ENCODE measurements at regions not wholly inside any gene's neighbourhood (a gene's known extent, or its start where the extent isn't known, plus 50 kb on each side); places are given as distances from the start of the nearest gene placed in this dataset.
A peak's percentile ranks its signal among the peaks of the same experiment; 100 is the strongest.
"Not testable (repeated sequence)": the region's sequence is repeated elsewhere in the genome, so short reads cannot be mapped to it uniquely, and the experiment has no call there.

- DNase-seq (ENCODE audit: low read depth), result no peak
Measured at GRCh38 chr16:86869288-86870022, 291.1 kb downstream of the FOXL1 start.

DNA sequence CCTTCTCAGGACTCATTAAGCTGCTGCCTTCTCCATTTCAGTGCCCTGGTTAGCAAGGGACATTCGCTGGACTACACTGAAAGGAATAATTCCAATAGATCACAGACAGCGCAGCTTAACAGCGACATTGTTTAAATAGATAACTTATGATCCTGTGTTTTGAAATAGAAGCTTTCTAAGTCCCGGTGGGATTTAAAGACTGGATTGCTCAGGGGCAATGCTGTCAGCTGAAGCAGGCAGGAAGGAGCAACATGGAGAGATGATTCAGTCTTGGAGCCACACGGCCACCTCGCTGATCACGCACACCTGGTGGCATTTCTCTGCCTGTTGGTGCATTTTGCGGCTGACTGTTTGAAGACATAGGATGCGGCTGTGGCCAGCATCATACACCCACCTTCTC is 292.0 kb downstream of the FOXL1 start:
- no peak for DNase-seq (ENCODE audit: low read depth)

DNA sequence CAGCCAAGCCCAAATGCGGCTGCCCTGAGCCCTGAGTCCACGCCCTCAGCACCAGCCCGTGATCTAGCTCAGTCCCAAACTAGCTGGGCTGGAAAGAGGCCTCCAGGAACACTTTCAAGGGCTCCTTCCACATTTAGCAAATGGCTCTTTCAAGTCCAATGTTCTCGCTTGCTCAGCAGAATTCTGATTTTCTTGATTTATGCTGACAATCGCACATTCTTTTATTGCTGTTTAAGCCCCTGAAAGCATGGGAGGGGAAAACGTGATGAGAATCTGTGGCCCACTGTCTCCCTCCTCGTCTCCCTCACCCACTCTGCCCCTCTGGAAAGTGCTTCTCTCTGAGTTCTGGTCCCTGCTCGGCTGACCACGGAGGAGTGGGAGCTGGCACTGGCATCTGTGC is 293.8 kb downstream of the FOXL1 start:
- DNase-seq (ENCODE audit: low read depth), result no peak

GRCh38 chr16:86872833-86873232 is 294.5 kb downstream of the FOXL1 start:
- DNase-seq (ENCODE audit: low read depth), result no peak

- DNase-seq (ENCODE audit: low read depth), result no peak
Measured at GRCh38 chr16:86874141-86874540, 295.8 kb downstream of the FOXL1 start.

GRCh38 chr16:86876499-86876898 is 298.1 kb downstream of the FOXL1 start:
- DNase-seq (ENCODE audit: low read depth), result no peak

DNA sequence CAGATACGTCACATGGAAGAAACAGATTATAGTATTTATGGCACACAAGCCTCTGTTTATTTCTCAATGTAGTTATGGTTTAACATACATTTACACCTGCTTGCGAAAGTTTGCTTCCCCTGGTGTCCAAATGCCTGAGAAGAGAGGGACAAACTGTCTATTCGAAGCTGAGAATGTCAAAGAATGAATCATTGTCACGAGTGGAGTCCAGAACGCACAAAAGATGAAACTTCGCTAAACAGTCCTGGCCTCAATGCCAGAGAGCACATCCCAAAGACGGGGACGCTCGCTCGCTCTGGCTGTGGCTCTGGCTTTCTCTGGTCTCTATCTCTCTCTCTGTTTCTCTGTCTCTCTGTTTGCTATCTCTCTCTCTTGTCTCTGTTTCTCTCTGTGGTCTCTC is 298.8 kb downstream of the FOXL1 start:
- DNase-seq (ENCODE audit: low read depth), result no peak

GRCh38 chr16:86877835-86878234 is 299.5 kb downstream of the FOXL1 start:
- DNase-seq (ENCODE audit: low read depth), result no peak

DNA sequence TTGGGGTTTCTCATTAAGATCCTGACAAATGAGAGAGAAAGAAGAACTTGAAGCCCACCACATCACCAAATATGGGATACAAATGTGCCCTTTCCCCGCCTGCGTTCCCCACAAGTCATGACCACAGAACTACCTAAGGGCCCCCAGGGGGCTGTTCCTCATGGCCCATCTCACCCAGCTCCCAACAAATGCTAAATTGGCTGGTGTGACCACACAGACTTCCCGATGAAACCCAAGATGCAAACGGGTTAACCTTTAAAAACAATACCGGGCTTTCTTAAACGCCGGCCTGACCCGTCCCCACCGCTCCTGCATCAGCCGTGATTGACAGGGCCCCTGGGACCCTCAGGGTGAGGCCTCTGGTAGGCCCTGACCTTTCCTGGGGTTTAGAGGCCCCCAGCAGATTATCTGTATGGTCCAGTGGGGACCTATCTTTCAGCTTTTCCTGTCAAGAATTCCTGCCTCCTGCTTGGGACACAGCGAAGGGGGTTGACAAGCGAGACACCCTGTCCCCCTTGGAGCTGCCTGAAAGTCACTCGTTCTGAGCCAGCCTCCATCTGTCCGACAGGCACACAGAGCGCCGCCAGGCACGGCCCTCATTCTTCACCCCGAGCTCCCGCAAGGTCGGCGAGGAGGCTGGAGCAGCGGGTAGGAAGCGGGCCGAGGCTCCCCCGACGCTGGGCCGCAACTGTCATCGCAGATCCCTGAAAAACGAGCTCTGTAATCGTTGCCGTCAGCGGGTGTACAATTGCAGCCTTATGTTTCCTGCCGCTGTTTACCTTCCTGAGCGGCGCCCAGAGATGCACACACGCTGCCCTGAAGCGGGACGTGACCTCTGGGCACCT is 300.1 kb downstream of the FOXL1 start:
- DNase-seq (ENCODE audit: low read depth), result no peak

- no peak for DNase-seq (ENCODE audit: low read depth)
Measured at GRCh38 chr16:86879268-86879667, 300.9 kb downstream of the FOXL1 start.

- DNase-seq (ENCODE audit: low read depth), result no peak
Measured at GRCh38 chr16:86880316-86881117, 302.2 kb downstream of the FOXL1 start.

- no peak for DNase-seq (ENCODE audit: low read depth)
Measured at GRCh38 chr16:86881118-86881510, 302.8 kb downstream of the FOXL1 start.

DNA sequence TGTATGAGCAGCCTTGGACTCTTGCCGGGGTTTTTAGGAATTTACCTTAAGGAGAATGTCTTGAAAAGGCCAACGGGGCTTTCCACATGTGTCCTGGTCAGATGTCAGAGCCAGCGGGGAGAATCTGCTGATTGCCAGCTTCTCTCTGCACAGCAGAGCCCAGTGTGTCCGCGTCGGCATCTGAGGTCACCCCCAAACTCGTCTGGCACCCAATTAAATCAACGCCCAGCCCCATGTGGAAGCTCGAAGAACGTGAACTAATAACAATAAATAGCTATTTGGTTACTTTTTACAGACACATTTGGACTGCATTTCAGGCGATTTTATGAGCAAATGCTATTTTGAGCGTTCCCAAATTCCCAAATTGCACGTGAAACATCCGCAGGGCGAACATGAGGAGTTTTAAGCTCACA is 303.5 kb downstream of the FOXL1 start:
- no peak for DNase-seq (ENCODE audit: low read depth)

- peak; percentile 41 for DNase-seq (ENCODE audit: low read depth)
Measured at GRCh38 chr16:86882586-86883280, 304.4 kb downstream of the FOXL1 start.

GRCh38 chr16:86883583-86884389 is 305.4 kb downstream of the FOXL1 start:
- DNase-seq (ENCODE audit: low read depth), result no peak

GRCh38 chr16:86884390-86884650 is 306.0 kb downstream of the FOXL1 start:
- DNase-seq (ENCODE audit: low read depth), result no peak

DNA sequence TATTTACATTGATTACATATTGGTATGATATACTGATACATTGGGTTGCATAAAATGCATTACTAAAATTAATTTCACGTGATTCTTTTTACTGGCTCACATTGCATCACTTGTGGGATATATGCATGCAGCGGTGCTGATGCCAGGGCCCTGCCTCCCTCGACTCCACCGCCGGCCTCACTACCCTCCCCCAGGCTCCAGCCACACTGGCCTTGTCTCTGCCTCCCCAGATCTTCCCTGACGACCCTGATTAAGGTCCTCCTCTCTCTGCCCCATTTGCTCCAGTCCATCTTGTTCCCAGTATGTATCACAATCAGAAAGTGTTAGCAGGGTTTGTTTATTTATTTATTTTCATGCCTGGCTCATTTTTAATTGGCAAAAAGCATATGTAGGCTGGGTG is 306.8 kb downstream of the FOXL1 start:
- DNase-seq (ENCODE audit: low read depth), result no peak

DNA sequence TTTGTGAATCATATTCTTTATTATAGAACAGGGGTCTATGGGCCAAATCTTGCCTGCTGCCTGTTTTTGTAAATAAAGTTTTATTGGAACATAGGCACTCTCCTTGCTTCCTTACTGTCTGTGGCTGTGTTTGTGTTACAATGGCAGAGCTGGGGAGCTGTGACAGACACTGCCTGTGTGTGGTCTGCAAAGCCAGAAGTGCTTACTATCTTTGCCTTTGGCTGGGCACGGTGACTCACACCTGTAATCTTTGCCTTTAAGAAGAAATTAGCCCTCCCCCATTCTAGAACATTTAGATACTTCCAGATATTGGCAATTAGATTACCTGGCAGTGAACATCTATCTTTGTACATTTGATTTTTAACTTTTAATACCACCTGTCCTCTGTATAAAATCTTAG is 308.3 kb downstream of the FOXL1 start:
- no peak for DNase-seq (ENCODE audit: low read depth)

GRCh38 chr16:86887416-86887815 is 309.1 kb downstream of the FOXL1 start:
- no peak for DNase-seq (ENCODE audit: low read depth)

- no peak for DNase-seq (ENCODE audit: low read depth)
Measured at GRCh38 chr16:86888231-86889053, 310.1 kb downstream of the FOXL1 start.

DNA sequence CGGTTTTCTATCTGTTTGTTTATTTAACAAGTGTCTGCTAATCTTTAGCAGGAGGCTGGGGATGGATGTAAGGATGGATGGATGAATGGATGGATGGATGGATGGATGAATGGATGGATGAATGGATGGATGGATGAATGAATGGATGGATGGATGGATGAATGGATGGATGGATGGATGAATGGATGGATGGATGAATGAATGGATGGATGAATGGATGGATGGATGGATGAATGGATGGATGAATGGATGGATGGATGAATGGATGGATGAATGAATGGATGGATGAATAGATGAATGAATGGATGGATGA is 310.7 kb downstream of the FOXL1 start:
- not testable (repeated sequence) for DNase-seq (ENCODE audit: low read depth)
